H1 (cell line): ENCODE measurements at regions not wholly inside any gene's neighbourhood (a gene's known extent, or its start where the extent isn't known, plus 50 kb on each side); places are given as distances from the start of the nearest gene placed in this dataset.

ENCODE experiments used
- CTCF ChIA-PET: fragments of 300-600 bp; sonication (Branson Sonifier 250); formaldehyde crosslinking; loops from one replicate; lab custom pipeline; 2021; ENCODE audit not compliant: partially characterized antibody; lab: Charles Lee
- POLR2A ChIA-PET: fragments of 300-600 bp; sonication (Branson Sonifier 250); formaldehyde crosslinking; loops from one replicate; lab custom pipeline; 2021; ENCODE audit warnings: inconsistent platforms; ENCODE audit not compliant: partially characterized antibody; lab: Charles Lee
- DNase-seq, 2 experiments: peaks; one replicate each; pipeline versions ENCODE4 v3.0.0 to v3.0.0-alpha.2; 2010 to 2022; ENCODE audit warnings: low spot score in 2 of 2, low read depth in 1 of 2, mixed read lengths in 1 of 2
- FAIRE-seq: peaks from 2 replicates; lab custom pipeline; 2011; peaks lifted over from hg19 to GRCh38; lab: Jason Lieb, UNC
- H2AFZ ChIP-seq: 2 replicates; pipeline ENCODE4 v1.8.1; 2012; ENCODE audit warnings: low read length, inconsistent platforms
- H2AK5ac ChIP-seq: 2 replicates; pipeline ENCODE4 v1.6.1; 2013; ENCODE audit warnings: low read depth, low read length
- H2BK120ac ChIP-seq: replicated peaks from 2 replicates; pipeline ENCODE3; 2013; ENCODE audit warnings: low read depth, low read length, inconsistent platforms
- H2BK12ac ChIP-seq: 2 replicates; pipeline ENCODE4 v1.6.1; 2013; ENCODE audit warnings: low read depth, low read length
- H2BK15ac ChIP-seq: 2 replicates; pipeline ENCODE4 v1.6.1; 2013; ENCODE audit warnings: low read length
- H2BK20ac ChIP-seq: 2 replicates; pipeline ENCODE4 v1.6.1; 2013; ENCODE audit warnings: low read length
- H2BK5ac ChIP-seq: 2 replicates; pipeline ENCODE4 v1.6.1; 2013; ENCODE audit warnings: low read depth, low read length
- H3K14ac ChIP-seq: 2 replicates; pipeline ENCODE4 v1.6.1; 2013; ENCODE audit warnings: inconsistent platforms; ENCODE audit not compliant: insufficient read length
- H3K18ac ChIP-seq: 2 replicates; pipeline ENCODE4 v1.6.1; 2013; ENCODE audit warnings: low read length; ENCODE audit errors: extremely low read depth
- H3K23ac ChIP-seq: 2 replicates; pipeline ENCODE4 v1.6.1; 2013; ENCODE audit warnings: inconsistent platforms; ENCODE audit not compliant: insufficient read length
- H3K23me2 ChIP-seq: 2 replicates; pipeline ENCODE4 v1.6.1; 2013; ENCODE audit warnings: low read depth, low read length
- H3K27ac ChIP-seq: 2 replicates; pipeline ENCODE4 v1.6.1; 2011; ENCODE audit warnings: low read depth, low read length, inconsistent platforms
- H3K27me3 ChIP-seq, 4 experiments: replicated peaks in 1 of 4; 1 replicate in 1 of 4; 2 replicates in 3 of 4; pipeline versions ENCODE4 v1.6.1 to v1.8.1; 2011 to 2013; ENCODE audit warnings: low read length in 3 of 4, mild to moderate bottlenecking in 3 of 4, inconsistent platforms in 2 of 4, mixed read lengths in 2 of 4, moderate library complexity in 1 of 4; ENCODE audit not compliant: control insufficient read depth in 3 of 4, insufficient read depth in 3 of 4; ENCODE audit errors: extremely low read depth in 1 of 4
- H3K36me3 ChIP-seq, 4 experiments: 2 replicates each; pipeline versions ENCODE4 v1.6.1 to v1.8.1; 2011 to 2013; ENCODE audit warnings: mild to moderate bottlenecking in 4 of 4, low read length in 3 of 4, moderate library complexity in 2 of 4, control low read depth in 1 of 4, inconsistent platforms in 1 of 4; ENCODE audit not compliant: insufficient read depth in 4 of 4, control insufficient read depth in 2 of 4
- H3K4ac ChIP-seq: replicated peaks from 2 replicates; pipeline ENCODE3; 2013; ENCODE audit warnings: low read length, low read depth, mixed read lengths, inconsistent platforms; ENCODE audit not compliant: insufficient read length
- H3K4me1 ChIP-seq, 4 experiments: replicated peaks in 1 of 4; 1 replicate in 1 of 4; 2 replicates in 3 of 4; pipeline versions ENCODE4 v1.6.1 to v1.8.1; 2011 to 2013; ENCODE audit warnings: low read length in 3 of 4, inconsistent platforms in 2 of 4, mixed read lengths in 1 of 4; ENCODE audit not compliant: insufficient read depth in 4 of 4, control insufficient read depth in 3 of 4
- H3K4me2 ChIP-seq, 2 experiments: 2 replicates each; pipeline versions ENCODE4 v1.6.1 to v1.8.1; 2011 to 2013; ENCODE audit warnings: low read depth in 2 of 2, low read length in 2 of 2, control low read depth in 1 of 2, inconsistent platforms in 1 of 2, mild to moderate bottlenecking in 1 of 2; ENCODE audit not compliant: insufficient read depth in 1 of 2
- H3K4me3 ChIP-seq, 4 experiments: fragments of 200-600, 300-600 bp in 1 of 4; sonication (generic), shearing (Covaris generic), sonication (Bioruptor Twin) in 1 of 4; 2 replicates each; pipeline versions ENCODE4 v1.5.1 to v1.8.1; 2011 to 2016; ENCODE audit warnings: low read length in 4 of 4, low read depth in 3 of 4, control low read depth in 2 of 4, inconsistent platforms in 2 of 4, mild to moderate bottlenecking in 2 of 4, mixed read lengths in 1 of 4, moderate library complexity in 1 of 4; ENCODE audit not compliant: insufficient read depth in 2 of 4; ENCODE audit errors: extremely low read depth in 1 of 4
- H3K56ac ChIP-seq: replicated peaks from 2 replicates; pipeline ENCODE3; 2013; ENCODE audit warnings: low read depth, mild to moderate bottlenecking, mixed read lengths, low read length, inconsistent platforms; ENCODE audit not compliant: insufficient read length
- H3K79me1 ChIP-seq: 2 replicates; pipeline ENCODE4 v1.6.1; 2013; ENCODE audit warnings: low read depth, low read length, control low read depth
- H3K79me2 ChIP-seq, 2 experiments: 2 replicates each; pipeline versions ENCODE4 v1.6.1 to v1.8.1; 2012 to 2013; ENCODE audit warnings: low read length in 2 of 2, mild to moderate bottlenecking in 2 of 2, inconsistent platforms in 1 of 2; ENCODE audit not compliant: insufficient read depth in 2 of 2, control insufficient read depth in 1 of 2
- H3K9ac ChIP-seq, 4 experiments: replicated peaks in 1 of 4; 1 replicate in 1 of 4; 2 replicates in 3 of 4; pipeline versions ENCODE4 v1.6.1 to v1.8.1; 2011 to 2013; ENCODE audit warnings: low read depth in 3 of 4, low read length in 3 of 4, control low read depth in 2 of 4, mild to moderate bottlenecking in 2 of 4, moderate library complexity in 2 of 4, inconsistent platforms in 1 of 4; ENCODE audit errors: extremely low read depth in 1 of 4
- H3K9me3 ChIP-seq, 2 experiments: 2 replicates each; pipeline versions ENCODE4 v1.6.1 to v1.8.1; 2012 to 2013; ENCODE audit warnings: mild to moderate bottlenecking in 2 of 2, moderate library complexity in 2 of 2, control low read depth in 1 of 2, inconsistent platforms in 1 of 2, low read depth in 1 of 2, low read length in 1 of 2, mixed read lengths in 1 of 2; ENCODE audit not compliant: insufficient read depth in 2 of 2
- H4K20me1 ChIP-seq, 2 experiments: replicated peaks in 1 of 2; 2 replicates each; pipeline versions ENCODE3 to v1.8.1; 2011 to 2013; ENCODE audit warnings: inconsistent platforms in 2 of 2, low read length in 2 of 2, mild to moderate bottlenecking in 1 of 2; ENCODE audit not compliant: insufficient read depth in 2 of 2, control insufficient read depth in 1 of 2
- H4K5ac ChIP-seq: 2 replicates; pipeline ENCODE4 v1.6.1; 2013; ENCODE audit warnings: low read length, low read depth, mixed read lengths, inconsistent platforms; ENCODE audit not compliant: insufficient read length
- H4K8ac ChIP-seq: 2 replicates; pipeline ENCODE4 v1.8.0; 2013; ENCODE audit warnings: mild to moderate bottlenecking, moderate library complexity, low read length, inconsistent platforms; ENCODE audit not compliant: insufficient read depth; ENCODE audit errors: extremely low read depth
- H4K91ac ChIP-seq: replicated peaks from 2 replicates; pipeline ENCODE3; 2013; ENCODE audit warnings: low read length, mixed read lengths, inconsistent platforms; ENCODE audit not compliant: insufficient read length
- CEBPB ChIP-seq: IDR thresholded peaks from 2 replicates; pipeline ENCODE4 v1.6.1; 2012; ENCODE audit warnings: low read depth, low read length
- HDAC6 ChIP-seq: IDR thresholded peaks from one replicate; pipeline ENCODE4 v1.7.1; 2012; ENCODE audit warnings: low read depth, mild to moderate bottlenecking, inconsistent platforms, low read length, moderate library complexity
- JUN ChIP-seq: IDR thresholded peaks from 2 replicates; pipeline ENCODE4 v1.6.1; 2011; ENCODE audit warnings: low read depth, mild to moderate bottlenecking, improper control_type of control experiment, low read length
- NRF1 ChIP-seq: IDR thresholded peaks from 2 replicates; pipeline ENCODE4 v1.6.1; 2011; ENCODE audit warnings: mild to moderate bottlenecking, low read depth, low read length, improper control_type of control experiment
- POU5F1 ChIP-seq: IDR thresholded peaks from 2 replicates; pipeline ENCODE4 v1.6.1; 2011; ENCODE audit warnings: low read depth, mild to moderate bottlenecking, low read length, moderate library complexity
- SAP30 ChIP-seq: fragments of 300-600 bp; sonication (generic); IDR thresholded peaks from 2 replicates; pipeline ENCODE4 v1.7.1; 2012; ENCODE audit warnings: low read length, moderate library complexity, mild to moderate bottlenecking, inconsistent platforms; ENCODE audit not compliant: insufficient read depth, insufficient replicate concordance
- SIN3A ChIP-seq, 2 experiments: IDR thresholded peaks in 1 of 2; conservative IDR thresholded peaks in 1 of 2; 2 replicates each; pipeline ENCODE4 v1.6.1; 2011 to 2012; ENCODE audit warnings: low read length in 2 of 2, improper control_type of control experiment in 1 of 2, low read depth in 1 of 2, mild to moderate bottlenecking in 1 of 2
- SIX5 ChIP-seq: IDR thresholded peaks from 2 replicates; pipeline ENCODE4 v1.6.1; 2011; ENCODE audit warnings: mild to moderate bottlenecking, low read depth, low read length
- SP1 ChIP-seq: IDR thresholded peaks from 2 replicates; pipeline ENCODE4 v1.6.1; 2011; ENCODE audit warnings: low read depth, low read length
- SRF ChIP-seq: IDR thresholded peaks from 2 replicates; pipeline ENCODE4 v1.6.1; 2011; ENCODE audit warnings: mild to moderate bottlenecking, low read depth, low read length, moderate library complexity
- TAF7 ChIP-seq: optimal IDR thresholded peaks from 2 replicates; pipeline ENCODE3; 2011; ENCODE audit warnings: low read depth, mild to moderate bottlenecking, inconsistent platforms, low read length, moderate library complexity, borderline replicate concordance
- TCF12 ChIP-seq: IDR thresholded peaks from 2 replicates; pipeline ENCODE4 v1.6.1; 2011; ENCODE audit warnings: low read depth, mild to moderate bottlenecking, low read length
- WGBS, 2 experiments: shearing (Covaris generic) in 1 of 2; methylation state at CpG; one replicate each; pipeline versions ENCODE4 v1.1.6 to v1.1.7; 2013 to 2015; ENCODE audit warnings: low lambda C conversion rate in 2 of 2, mixed read lengths in 2 of 2, inconsistent platforms in 1 of 2, low coverage in 1 of 2, missing lambda C conversion rate in 1 of 2; ENCODE audit not compliant: insufficient replicate concordance in 2 of 2, insufficient coverage in 1 of 2, insufficient read length in 1 of 2; ENCODE audit errors: extremely low coverage in 1 of 2, missing lambda C conversion rate in 1 of 2; 5-methylcytosine and 5-hydroxymethylcytosine counted together
- TF ChIP-seq, protein P1 (sequence below): IDR thresholded peaks from 2 replicates; pipeline ENCODE4 v1.6.1; 2011; ENCODE audit warnings: low read depth, mild to moderate bottlenecking, low read length; ENCODE audit not compliant: insufficient read depth
- TF ChIP-seq, protein P2 (sequence below): IDR thresholded peaks from 2 replicates; pipeline ENCODE4 v1.6.1; 2012; ENCODE audit warnings: inconsistent platforms

DNA sequence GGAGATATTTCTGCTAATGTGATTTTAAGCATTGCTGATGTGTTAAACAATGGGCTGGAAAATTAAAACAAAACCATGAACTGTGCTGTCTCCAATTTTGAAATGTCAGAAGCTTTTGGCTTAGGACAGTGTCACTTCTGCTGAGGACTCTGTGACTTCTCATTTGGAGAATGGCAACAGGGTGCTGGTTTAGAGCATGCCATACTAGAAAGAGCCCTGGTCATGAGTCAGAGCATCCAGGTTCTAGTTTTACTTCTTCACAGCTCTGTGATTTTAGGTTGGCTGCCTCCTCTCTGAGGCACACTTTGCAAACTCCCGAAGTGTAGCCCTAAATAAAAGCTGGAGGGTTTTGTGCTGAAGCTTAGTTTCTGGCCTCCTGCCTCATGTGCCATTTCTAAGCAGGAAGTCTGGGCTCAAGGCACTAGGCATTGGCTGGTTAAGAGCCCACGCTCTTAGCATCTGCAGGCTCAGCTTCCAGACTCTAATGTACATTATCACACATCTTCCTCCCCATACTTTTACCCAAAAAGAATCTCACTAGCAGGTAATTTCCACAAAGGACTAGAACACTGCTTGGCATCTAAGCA, 193.8 kb downstream of the CNTN3 start:
- no peak overlapping the region for H2BK20ac ChIP-seq
- H3K23me2 ChIP-seq, result no peaks in the 10 kb centered on the region
- H4K91ac ChIP-seq, result no peak overlapping the region
- no peak overlapping the region for H2BK15ac ChIP-seq
- H3K4me1 ChIP-seq, result no peaks in the 10 kb centered on the region; a peak in 1 of 7 replicates
- no peak overlapping the region for H3K14ac ChIP-seq
- no peaks in the 10 kb centered on the region for H3K79me1 ChIP-seq
- no peak for FAIRE-seq
- H2BK120ac ChIP-seq, result no peak overlapping the region
- H4K20me1 ChIP-seq, result no peaks in the 10 kb centered on the region
- H2AK5ac ChIP-seq, result no peak overlapping the region
- no peak overlapping the region for H3K18ac ChIP-seq
- H2BK5ac ChIP-seq, result no peak overlapping the region
- no peak overlapping the region for H3K27ac ChIP-seq
- H3K4ac ChIP-seq, result no peak overlapping the region
- H2BK12ac ChIP-seq, result no peak overlapping the region
- H4K5ac ChIP-seq, result no peak overlapping the region
- 88% methylated on average over 2 of the region's 2 CpGs; no CpG with 5 or more reads in 1 of the 2 experiments for WGBS, 2 experiments
- no peaks in the 10 kb centered on the region for H3K36me3 ChIP-seq
- POLR2A ChIA-PET, result no interaction called here
- H3K4me3 ChIP-seq, result no peak overlapping the region
- H3K56ac ChIP-seq, result no peak overlapping the region
- H4K8ac ChIP-seq, result no peak overlapping the region
- no peaks in the 10 kb centered on the region for H3K9me3 ChIP-seq
- no peak for DNase-seq
- no peak overlapping the region; the same call in 1 of the 2 replicates for H2AFZ ChIP-seq
- H3K9ac ChIP-seq, result no peak overlapping the region
- H3K4me2 ChIP-seq, result no peak overlapping the region
- H3K79me2 ChIP-seq, result no peaks in the 10 kb centered on the region
- H3K23ac ChIP-seq, result no peak overlapping the region
- CTCF ChIA-PET, result interaction anchor here (0.6 kb wide), 1 partner anchor 17 kb away, joined by 4 read pairs; no protein-coding TSS in a partner anchor
- no peaks in the 10 kb centered on the region for H3K27me3 ChIP-seq
- TF ChIP-seq TAF7 (no peak), SRF (no peak), TCF12 (no peak), POU5F1 (no peak), HDAC6 (no peak), NRF1 (no peak), CEBPB (no peak), SIN3A (conservative IDR thresholded peaks at IDR 0.05 in 1 of 2, IDR thresholded peaks at IDR 0.05 in 1 of 2; ENCODE audit: low read depth in 1 of 2, low read length in 2 of 2) (no peak), JUN (no peak), SIX5 (no peak), SAP30 (no peak), SP1 (no peak)
- TF ChIP-seq, protein P1, sequence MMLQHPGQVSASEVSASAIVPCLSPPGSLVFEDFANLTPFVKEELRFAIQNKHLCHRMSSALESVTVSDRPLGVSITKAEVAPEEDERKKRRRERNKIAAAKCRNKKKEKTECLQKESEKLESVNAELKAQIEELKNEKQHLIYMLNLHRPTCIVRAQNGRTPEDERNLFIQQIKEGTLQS, result no peak
- TF ChIP-seq, protein P2, sequence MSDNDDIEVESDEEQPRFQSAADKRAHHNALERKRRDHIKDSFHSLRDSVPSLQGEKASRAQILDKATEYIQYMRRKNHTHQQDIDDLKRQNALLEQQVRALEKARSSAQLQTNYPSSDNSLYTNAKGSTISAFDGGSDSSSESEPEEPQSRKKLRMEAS, result no peak
